ENCODE measurements at regions not wholly inside any gene's neighbourhood (a gene's known extent, or its start where the extent isn't known, plus 50 kb on each side); places are given as distances from the start of the nearest gene placed in this dataset.

GRCh38 chr10:20686015-20686635, 211.0 kb downstream of the NEBL start (continued):
- TF ChIP-seq CHD1 (IDR thresholded peaks at IDR 0.05; ENCODE audit: low read depth, low read length) = no peak
- no peak for TF ChIP-seq CTCF (IDR thresholded peaks at IDR 0.05; ENCODE audit: control extremely low read depth in 1 of 3, insufficient read depth in 1 of 3, low read depth in 1 of 3, low read length in 3 of 3)
- TF ChIP-seq EP300 (IDR thresholded peaks at IDR 0.05; ENCODE audit: borderline replicate concordance in 1 of 2, low read depth in 2 of 2, low read length in 2 of 2) = no peak

Measured in H1 (cell line).